Activated T-cell treated with anti-CD3 and anti-CD28 coated beads, Interleukin-2, amount 50 U/mL, for 72 hours (primary cell): ENCODE measurements at regions not wholly inside any gene's neighbourhood (a gene's known extent, or its start where the extent isn't known, plus 50 kb on each side); places are given as distances from the start of the nearest gene placed in this dataset.
"Not testable (repeated sequence)": the region's sequence is repeated elsewhere in the genome, so short reads cannot be mapped to it uniquely, and the experiment has no call there.

Experiments
- ATAC-seq, 2 donors: fragments of 150-1000 bp; cut with Tn5 transposase; replicated peaks in 1 of 2; 2 replicates each; pipeline ENCODE4 v1.10.0; 2021; ENCODE audit warnings: moderate library complexity in 2 of 2, mild to moderate bottlenecking in 1 of 2
- DNase-seq, 2 donors: peaks; one replicate each; pipeline ENCODE4 v3.0.0; 2021 to 2022; ENCODE audit warnings: mixed read lengths in 1 of 2
- H3K27ac Mint-ChIP-seq: one replicate; pipeline ENCODE4 v1.8.0; 2022; ENCODE audit warnings: mild to moderate bottlenecking, moderate library complexity, mixed read lengths
- H3K27me3 Mint-ChIP-seq: one replicate; pipeline ENCODE4 v1.8.0; 2022; ENCODE audit warnings: low read depth, mixed read lengths
- H3K36me3 Mint-ChIP-seq, 2 donors: one replicate each; pipeline ENCODE4 v1.8.0; 2022; ENCODE audit warnings: mixed read lengths in 2 of 2, mild to moderate bottlenecking in 1 of 2; ENCODE audit not compliant: insufficient read depth in 2 of 2
- H3K4me1 Mint-ChIP-seq: one replicate; pipeline ENCODE4 v1.8.0; 2022; ENCODE audit warnings: low read depth, mixed read lengths
- H3K4me3 Mint-ChIP-seq, 2 donors: one replicate each; pipeline ENCODE4 v1.8.0; 2022; ENCODE audit warnings: mild to moderate bottlenecking in 2 of 2, mixed read lengths in 2 of 2, moderate library complexity in 2 of 2
- H3K9me3 Mint-ChIP-seq, 2 donors: one replicate each; pipeline ENCODE4 v1.8.0; 2022; ENCODE audit warnings: mixed read lengths in 2 of 2

DNA sequence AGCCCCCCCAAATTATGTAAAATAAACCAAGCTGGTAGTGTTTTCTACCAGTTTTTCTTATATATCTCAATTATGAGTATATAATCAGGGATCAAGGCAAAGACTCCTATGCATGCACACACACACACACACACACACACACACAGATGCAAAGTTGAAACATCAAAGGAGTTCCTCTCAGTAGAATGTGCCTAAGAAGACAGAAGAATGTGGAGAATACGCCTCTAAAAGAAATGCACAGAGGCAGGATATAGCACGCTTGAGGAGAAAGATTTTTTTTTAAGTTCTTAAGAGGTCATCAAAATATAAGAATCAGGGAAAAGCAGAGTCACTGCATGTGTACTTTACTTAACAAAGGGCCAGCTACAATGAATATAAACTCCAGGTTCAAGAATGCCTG is 138.2 kb upstream of the CLEC14A start:
- no peak overlapping the region for H3K27ac Mint-ChIP-seq
- no peak overlapping the region for H3K4me3 Mint-ChIP-seq
- no peaks in the 10 kb centered on the region for H3K36me3 Mint-ChIP-seq
- H3K9me3 Mint-ChIP-seq, result no peaks in the 10 kb centered on the region
- DNase-seq (no peak), ATAC-seq (no peak)
- no peaks in the 10 kb centered on the region for H3K27me3 Mint-ChIP-seq
- no peaks in the 10 kb centered on the region for H3K4me1 Mint-ChIP-seq

DNA sequence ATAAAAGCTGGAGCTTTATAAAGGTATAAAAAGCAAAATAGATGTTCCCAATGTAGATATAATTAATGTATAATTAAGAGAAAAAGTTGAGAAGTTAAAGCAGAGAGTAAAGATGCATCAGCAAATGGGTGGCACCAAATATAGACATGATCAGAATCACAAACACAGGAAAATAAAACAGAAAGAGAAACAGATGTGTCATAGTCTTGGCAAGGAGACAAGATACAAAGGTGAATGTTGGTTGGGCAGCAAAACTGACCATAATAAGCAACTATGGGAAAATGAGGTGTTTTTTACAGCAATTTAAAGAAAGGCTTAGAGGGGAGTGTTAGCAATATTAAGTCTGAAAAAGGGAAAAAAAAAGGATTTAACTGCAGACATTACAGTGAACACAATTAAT is 135.4 kb upstream of the CLEC14A start:
- H3K9me3 Mint-ChIP-seq, result no peaks in the 10 kb centered on the region
- no peaks in the 10 kb centered on the region for H3K27me3 Mint-ChIP-seq
- no peaks in the 10 kb centered on the region for H3K36me3 Mint-ChIP-seq
- ATAC-seq (no peak), DNase-seq (no peak)
- H3K4me1 Mint-ChIP-seq, result no peaks in the 10 kb centered on the region
- H3K4me3 Mint-ChIP-seq, result no peak overlapping the region
- no peak overlapping the region for H3K27ac Mint-ChIP-seq

DNA sequence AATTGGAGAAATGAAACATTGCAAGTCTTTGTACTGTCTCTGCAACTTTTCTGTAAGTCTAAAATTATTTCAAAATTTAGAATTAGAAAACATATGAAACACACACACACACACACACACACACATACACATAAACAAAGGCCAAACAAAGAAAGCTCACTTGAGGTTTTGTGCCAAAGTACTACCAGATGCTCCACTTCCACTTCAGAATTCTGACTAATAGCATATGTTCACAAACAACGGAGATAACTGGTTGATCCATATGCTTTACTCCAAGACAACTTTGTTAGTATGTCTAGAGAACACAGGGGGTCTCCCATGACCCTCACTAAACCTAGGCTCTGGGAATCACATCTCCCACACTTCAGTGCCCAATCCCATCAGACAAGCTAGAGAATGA is 133.8 kb upstream of the CLEC14A start:
- no peak for ATAC-seq
- Mint-ChIP-seq H3K9me3 (no peaks in the 10 kb centered on the region), H3K27ac (no peak overlapping the region), H3K4me1 (no peaks in the 10 kb centered on the region), H3K4me3 (no peak overlapping the region), H3K27me3 (no peaks in the 10 kb centered on the region), H3K36me3 (no peaks in the 10 kb centered on the region)
- DNase-seq, result no peak

DNA sequence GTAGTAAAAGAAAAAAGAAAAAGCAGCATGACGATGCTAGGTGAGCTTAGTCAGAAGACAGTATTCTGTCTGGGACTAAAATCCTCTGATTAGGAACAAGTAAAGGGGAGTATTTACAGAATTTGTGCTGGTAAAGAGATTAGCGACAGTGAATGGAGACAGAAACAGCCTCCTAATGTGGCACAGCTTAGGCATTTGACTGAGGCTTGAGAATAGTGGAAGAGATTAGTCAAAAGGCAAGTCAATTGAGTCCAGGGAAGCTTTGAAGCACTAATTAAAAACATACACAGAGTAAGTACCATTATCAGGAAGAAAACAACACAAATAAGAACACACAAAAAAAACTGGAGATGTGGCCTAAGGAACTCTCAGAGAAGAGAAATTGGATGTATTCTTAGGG is 131.9 kb upstream of the CLEC14A start:
- Mint-ChIP-seq H3K27ac (no peak overlapping the region), H3K9me3 (no peaks in the 10 kb centered on the region), H3K27me3 (no peaks in the 10 kb centered on the region), H3K4me3 (no peak overlapping the region), H3K4me1 (no peaks in the 10 kb centered on the region), H3K36me3 (no peaks in the 10 kb centered on the region)
- ATAC-seq (no peak), DNase-seq (no peak)

DNA sequence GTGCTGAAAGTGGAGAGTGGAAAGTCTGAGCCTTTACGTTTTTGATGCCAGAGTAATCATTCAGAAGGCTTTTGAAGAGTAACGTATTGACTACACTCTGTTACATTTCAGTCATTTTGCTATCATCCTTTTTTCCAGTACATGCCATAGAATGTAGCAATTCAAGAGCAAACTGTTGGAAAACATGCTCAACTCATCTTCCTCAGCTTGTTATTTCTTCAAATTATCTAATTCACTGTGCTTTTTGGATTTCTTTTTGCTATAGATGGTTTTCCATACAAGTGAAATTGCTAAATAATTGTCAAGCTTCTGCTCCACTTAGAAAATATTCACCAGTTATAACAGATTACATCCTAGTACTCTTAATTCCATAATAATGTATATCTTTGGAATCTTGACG is 129.9 kb upstream of the CLEC14A start:
- H3K4me1 Mint-ChIP-seq, result no peaks in the 10 kb centered on the region

DNA sequence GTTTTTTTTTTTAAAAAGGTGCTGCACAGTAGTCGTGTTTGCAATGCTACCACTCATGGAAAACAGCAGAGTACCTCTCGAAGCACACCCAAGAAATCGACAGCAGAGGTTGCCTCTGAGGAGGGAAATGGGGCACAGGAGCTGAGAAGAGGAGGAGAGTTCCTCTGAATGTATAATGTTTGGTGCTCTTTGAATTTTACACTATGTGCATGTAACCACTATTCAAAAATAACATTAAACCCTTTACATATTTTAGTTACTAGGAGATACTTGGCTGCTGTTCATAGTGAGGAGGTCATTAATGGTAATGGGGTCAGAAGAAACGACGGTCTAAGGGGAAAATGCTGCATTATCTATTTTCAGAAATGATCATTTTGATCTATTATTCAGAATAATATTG is 129.4 kb upstream of the CLEC14A start:
- H3K36me3 Mint-ChIP-seq, result no peaks in the 10 kb centered on the region
- no peaks in the 10 kb centered on the region for H3K4me1 Mint-ChIP-seq
- H3K9me3 Mint-ChIP-seq, result peaks cover 2% of the 10 kb centered on the region in 2 donors
- DNase-seq (no peak), ATAC-seq (no peak)
- H3K27ac Mint-ChIP-seq, result no peak overlapping the region
- H3K27me3 Mint-ChIP-seq, result no peaks in the 10 kb centered on the region
- no peak overlapping the region for H3K4me3 Mint-ChIP-seq

More for the DNA sequence above, 129.9 kb upstream of the CLEC14A start:
- no peaks in the 10 kb centered on the region for H3K27me3 Mint-ChIP-seq
- H3K4me3 Mint-ChIP-seq, result no peak overlapping the region
- H3K36me3 Mint-ChIP-seq, result no peaks in the 10 kb centered on the region
- no peak overlapping the region for H3K27ac Mint-ChIP-seq
- DNase-seq (no peak), ATAC-seq (no peak)
- H3K9me3 Mint-ChIP-seq, result peaks cover 2% of the 10 kb centered on the region in 2 donors

DNA sequence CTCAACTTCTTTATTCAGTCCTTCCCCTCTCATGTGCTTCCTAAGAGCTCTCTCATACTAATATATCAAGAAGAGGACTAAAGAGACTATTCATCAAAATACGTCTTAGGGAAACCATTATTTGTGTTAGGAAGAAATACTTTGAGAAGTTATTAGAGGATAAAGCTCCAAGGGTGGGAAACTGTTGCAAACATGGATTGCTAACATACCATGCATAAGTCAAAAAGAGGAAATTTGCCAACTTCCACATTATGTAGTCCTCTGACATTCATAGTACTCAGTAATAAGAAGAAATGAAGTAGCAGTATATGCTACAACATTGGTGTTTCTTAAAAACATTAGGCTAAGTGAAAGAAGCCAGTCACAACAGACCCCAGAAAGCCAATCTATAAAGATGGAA is 128.8 kb upstream of the CLEC14A start:
- no peaks in the 10 kb centered on the region for H3K36me3 Mint-ChIP-seq
- no peaks in the 10 kb centered on the region for H3K27me3 Mint-ChIP-seq
- no peak for DNase-seq
- H3K9me3 Mint-ChIP-seq, result peaks cover 2% of the 10 kb centered on the region in 2 donors
- H3K27ac Mint-ChIP-seq, result no peak overlapping the region
- no peak for ATAC-seq
- H3K4me3 Mint-ChIP-seq, result no peak overlapping the region
- H3K4me1 Mint-ChIP-seq, result no peaks in the 10 kb centered on the region

DNA sequence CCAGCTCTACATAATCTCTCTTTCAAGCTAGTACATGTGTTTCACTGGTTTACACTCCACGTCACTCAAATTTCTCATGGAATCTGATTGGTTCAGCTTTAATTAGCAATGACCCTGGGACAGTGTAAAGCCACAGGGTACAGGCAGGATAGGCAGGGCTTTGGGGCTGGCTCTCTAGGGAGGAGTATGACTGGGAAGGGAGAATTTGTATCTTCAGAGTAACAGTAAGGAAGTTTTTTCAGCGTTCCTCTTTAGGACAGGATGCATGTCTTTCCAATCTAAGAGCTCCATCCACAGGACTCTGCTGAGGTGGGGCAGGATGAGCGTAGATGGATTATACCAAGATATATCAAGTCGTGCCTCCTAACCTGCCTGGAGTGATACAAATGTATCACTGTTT is 112.0 kb upstream of the CLEC14A start:
- no peaks in the 10 kb centered on the region for H3K9me3 Mint-ChIP-seq
- H3K27ac Mint-ChIP-seq, result no peak overlapping the region
- DNase-seq (no peak), ATAC-seq (no peak)
- H3K27me3 Mint-ChIP-seq, result no peaks in the 10 kb centered on the region
- H3K4me1 Mint-ChIP-seq, result no peaks in the 10 kb centered on the region
- H3K36me3 Mint-ChIP-seq, result no peaks in the 10 kb centered on the region
- no peak overlapping the region for H3K4me3 Mint-ChIP-seq

DNA sequence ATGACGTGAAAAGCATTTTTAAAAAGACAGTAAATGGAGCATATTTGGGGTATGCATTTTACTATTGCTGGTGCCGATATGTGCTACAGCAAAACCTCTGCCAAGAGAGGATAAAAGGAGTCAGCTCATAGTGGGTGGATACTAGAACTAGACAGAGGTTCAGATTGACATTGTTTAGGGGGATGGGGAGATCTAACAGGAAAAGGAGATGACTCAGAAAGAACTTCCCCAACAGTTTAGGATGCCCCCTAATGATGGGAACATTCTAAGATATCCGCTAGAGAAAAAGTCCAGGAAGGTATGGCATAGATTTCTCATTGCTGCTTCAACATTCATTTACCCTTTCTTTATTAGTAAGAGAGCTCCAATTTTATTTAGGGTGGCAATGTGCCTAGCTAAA is 110.5 kb upstream of the CLEC14A start:
- Mint-ChIP-seq H3K36me3 (no peaks in the 10 kb centered on the region), H3K4me3 (no peak overlapping the region), H3K4me1 (no peaks in the 10 kb centered on the region), H3K9me3 (no peaks in the 10 kb centered on the region), H3K27me3 (no peaks in the 10 kb centered on the region), H3K27ac (no peak overlapping the region)
- ATAC-seq, result no peak
- no peak for DNase-seq

DNA sequence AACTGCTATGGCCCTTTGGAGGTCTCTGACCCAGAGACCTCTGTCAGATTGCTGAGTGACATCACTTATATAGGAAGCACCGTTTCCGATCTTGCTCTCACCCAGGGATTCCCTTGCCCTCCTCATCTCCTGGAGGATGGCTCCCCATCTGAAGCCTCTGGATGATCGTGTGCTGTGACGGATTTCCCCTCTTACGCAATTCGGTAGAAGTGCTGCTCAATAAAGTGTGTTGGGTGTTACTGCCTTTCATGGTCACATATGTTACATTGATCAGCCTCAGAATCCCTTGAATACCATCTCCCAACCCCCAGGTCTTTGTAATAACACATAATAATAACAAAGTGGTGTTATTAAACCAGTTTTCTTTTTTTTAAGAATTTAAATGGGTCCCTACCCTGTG is 107.3 kb upstream of the CLEC14A start:
- DNase-seq, result no peak
- no peaks in the 10 kb centered on the region for H3K27me3 Mint-ChIP-seq
- H3K9me3 Mint-ChIP-seq, result peaks cover 0 to 3% of the 10 kb centered on the region in 2 donors
- H3K4me1 Mint-ChIP-seq, result no peaks in the 10 kb centered on the region
- no peak for ATAC-seq
- H3K27ac Mint-ChIP-seq, result no peak overlapping the region
- H3K36me3 Mint-ChIP-seq, result no peaks in the 10 kb centered on the region
- no peak overlapping the region for H3K4me3 Mint-ChIP-seq

DNA sequence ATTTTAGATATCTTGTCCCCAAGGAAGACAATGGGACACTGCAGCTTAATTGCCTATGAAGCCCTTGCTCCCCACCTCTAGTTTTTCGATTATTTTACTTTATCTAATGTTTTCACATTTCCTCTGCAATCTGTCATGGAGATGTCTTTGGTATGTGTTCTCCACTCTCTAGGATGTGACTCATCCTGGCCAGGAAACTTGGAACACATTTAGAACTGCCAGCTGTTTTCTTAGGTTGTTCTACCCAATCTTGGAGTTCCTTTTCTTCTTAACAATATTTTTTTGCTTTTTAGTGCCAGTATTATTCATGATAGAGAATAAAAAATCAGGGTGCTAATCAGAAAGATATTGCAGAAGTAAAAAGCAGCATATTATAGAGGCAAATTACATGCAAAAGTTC is 101.7 kb upstream of the CLEC14A start:
- Mint-ChIP-seq H3K36me3 (no peaks in the 10 kb centered on the region), H3K27me3 (no peaks in the 10 kb centered on the region)

DNA sequence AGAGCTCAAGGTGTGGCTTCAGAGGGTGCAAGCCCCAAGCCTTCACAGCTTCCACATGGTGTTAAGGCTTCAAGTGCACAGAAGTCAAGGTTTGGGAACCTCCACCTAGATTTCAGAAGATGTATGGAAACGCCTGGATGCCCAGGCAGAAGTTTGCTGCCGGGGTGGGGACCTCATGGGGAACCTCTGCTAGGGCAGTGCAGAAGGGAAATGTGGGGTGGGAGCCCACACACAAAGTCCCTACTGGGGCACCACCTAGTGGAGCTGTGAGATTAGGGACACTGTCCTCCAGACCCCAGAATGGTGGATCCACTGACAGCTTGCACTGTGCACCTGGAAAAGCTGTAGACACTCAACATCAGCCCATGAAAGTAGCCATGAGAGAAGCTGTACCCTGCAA is 99.6 kb upstream of the CLEC14A start:
- not testable (repeated sequence) for H3K4me3 Mint-ChIP-seq, ATAC-seq, H3K27ac Mint-ChIP-seq, DNase-seq, H3K27me3 Mint-ChIP-seq, H3K9me3 Mint-ChIP-seq, H3K36me3 Mint-ChIP-seq, H3K4me1 Mint-ChIP-seq

More for the DNA sequence above, 101.7 kb upstream of the CLEC14A start:
- no peaks in the 10 kb centered on the region for H3K4me1 Mint-ChIP-seq
- DNase-seq (no peak), ATAC-seq (no peak)
- no peak overlapping the region for H3K4me3 Mint-ChIP-seq
- H3K27ac Mint-ChIP-seq, result no peak overlapping the region
- H3K9me3 Mint-ChIP-seq, result peaks cover 2 to 9% of the 10 kb centered on the region in 2 donors

DNA sequence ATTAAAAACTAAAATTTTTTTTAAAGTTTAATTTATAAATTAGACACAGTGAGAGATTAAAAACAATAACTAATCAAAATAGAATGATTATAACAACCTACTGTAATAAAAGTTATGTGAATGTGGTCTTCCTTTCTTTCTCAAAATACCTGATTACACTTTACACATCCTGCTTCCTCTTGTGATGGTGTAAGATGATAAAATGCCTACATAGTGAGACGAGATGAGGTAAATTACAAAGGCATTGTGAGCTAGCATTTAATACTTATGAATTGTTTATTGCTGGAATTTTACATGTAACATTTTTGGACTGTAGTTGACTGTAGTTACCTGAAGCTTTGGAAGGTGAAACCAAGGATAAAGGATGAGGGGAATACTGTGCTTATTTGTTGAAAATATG is 94.2 kb upstream of the CLEC14A start:
- DNase-seq, result no peak
- no peak overlapping the region for H3K4me3 Mint-ChIP-seq
- H3K27me3 Mint-ChIP-seq, result no peaks in the 10 kb centered on the region

DNA sequence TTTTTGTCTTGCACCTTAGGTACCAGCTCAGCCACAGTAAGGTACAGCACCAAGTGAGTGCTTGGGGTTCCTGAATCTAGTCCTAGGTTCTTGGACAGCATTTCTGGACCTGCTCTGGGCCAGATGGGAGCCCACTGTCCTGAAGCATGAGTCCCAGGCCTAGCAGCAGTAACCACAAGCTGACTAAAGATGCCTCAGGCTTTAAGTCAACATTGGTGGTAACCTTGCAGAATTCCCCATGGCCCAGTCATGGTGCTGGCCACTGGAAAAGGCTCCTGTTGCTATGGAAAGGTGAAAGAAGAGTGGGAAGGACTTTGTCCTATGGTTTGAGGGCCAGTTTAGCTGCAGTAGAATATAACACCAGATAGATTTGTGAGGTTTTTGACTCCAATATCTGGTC is 86.9 kb upstream of the CLEC14A start:
- Mint-ChIP-seq H3K27me3 (peaks cover 6% of the 10 kb centered on the region), H3K36me3 (no peaks in the 10 kb centered on the region), H3K4me3 (no peak overlapping the region), H3K27ac (no peak overlapping the region), H3K9me3 (peaks cover 0 to 1% of the 10 kb centered on the region in 2 donors), H3K4me1 (no peaks in the 10 kb centered on the region)
- DNase-seq, result no peak
- ATAC-seq, result no peak

More for the DNA sequence above, 94.2 kb upstream of the CLEC14A start:
- ATAC-seq, result no peak
- Mint-ChIP-seq H3K36me3 (no peaks in the 10 kb centered on the region), H3K27ac (no peak overlapping the region), H3K9me3 (peaks cover 3 to 4% of the 10 kb centered on the region in 2 donors), H3K4me1 (no peaks in the 10 kb centered on the region)

DNA sequence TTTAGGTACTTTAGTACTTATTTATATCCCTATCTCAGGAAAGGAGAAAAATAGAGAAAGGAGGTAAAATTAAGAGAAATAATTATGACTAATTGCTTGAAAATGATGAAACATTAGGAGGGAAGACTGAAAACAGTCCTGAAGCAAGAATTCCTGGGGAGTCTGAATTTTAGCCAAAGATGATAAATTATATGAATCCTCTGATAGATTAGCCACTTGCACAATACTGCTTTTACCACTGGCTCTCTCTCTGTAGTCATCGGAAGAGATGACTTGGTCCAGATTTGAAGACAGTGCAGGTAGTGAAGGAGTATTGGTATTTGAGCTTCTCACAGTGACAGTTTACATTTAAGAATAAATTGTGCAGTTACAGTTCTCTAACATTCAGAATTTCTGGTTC is 83.8 kb upstream of the CLEC14A start:
- no peaks in the 10 kb centered on the region for H3K9me3 Mint-ChIP-seq
- H3K4me1 Mint-ChIP-seq, result no peaks in the 10 kb centered on the region
- no peak for DNase-seq
- no peak overlapping the region for H3K4me3 Mint-ChIP-seq
- no peaks in the 10 kb centered on the region for H3K36me3 Mint-ChIP-seq
- ATAC-seq, result no peak
- H3K27ac Mint-ChIP-seq, result no peak overlapping the region
- peaks cover 6% of the 10 kb centered on the region for H3K27me3 Mint-ChIP-seq
